ENCODE measurements at regions not wholly inside any gene's neighbourhood (a gene's known extent, or its start where the extent isn't known, plus 50 kb on each side); places are given as distances from the start of the nearest gene placed in this dataset.

GRCh38 chr2:176392249-176392648, 123.0 kb downstream of the MTX2 start:
- TF ChIP-seq ZNF274 (CRISPR knock-in tag; IDR thresholded peaks at IDR 0.05), result no peak
- TF ChIP-seq ZSCAN22 (CRISPR knock-in tag; IDR thresholded peaks at IDR 0.05), result no peak
- no peak for TF ChIP-seq HES4 (CRISPR knock-in tag; IDR thresholded peaks at IDR 0.05; ENCODE audit: borderline replicate concordance)
- TF ChIP-seq ZFP82 (CRISPR knock-in tag; IDR thresholded peaks at IDR 0.05; ENCODE audit: borderline replicate concordance), result no peak
- TF ChIP-seq SNAPC4 (CRISPR knock-in tag; IDR thresholded peaks at IDR 0.05), result no peak

Measured in HepG2 (cell line).